WTC11 (cell line): ENCODE measurements at regions not wholly inside any gene's neighbourhood (a gene's known extent, or its start where the extent isn't known, plus 50 kb on each side); places are given as distances from the start of the nearest gene placed in this dataset.

ENCODE experiments used
- AFF4 ChIP-seq: sonication (generic); formaldehyde crosslinking; IDR thresholded peaks from 2 replicates; pipeline ENCODE4 v1.8.1; 2023; ENCODE audit warnings: mild to moderate bottlenecking, missing genetic modification reagents, borderline replicate concordance
- ATF1 ChIP-seq: sonication (generic); formaldehyde crosslinking; IDR thresholded peaks from 2 replicates; pipeline ENCODE4 v1.8.1; 2023; ENCODE audit warnings: mild to moderate bottlenecking, moderate library complexity, missing genetic modification reagents
- MAX ChIP-seq: sonication (generic); formaldehyde crosslinking; IDR thresholded peaks from 2 replicates; pipeline ENCODE4 v1.8.0; 2022; ENCODE audit warnings: mild to moderate bottlenecking, missing genetic modification reagents
- MLX ChIP-seq: sonication (generic); formaldehyde crosslinking; IDR thresholded peaks from 2 replicates; pipeline ENCODE4 v1.8.1; 2023; ENCODE audit warnings: mild to moderate bottlenecking, missing genetic modification reagents, moderate library complexity
- NFYB ChIP-seq: sonication (generic); formaldehyde crosslinking; conservative IDR thresholded peaks from 2 replicates; pipeline ENCODE4 v1.8.0; 2022; ENCODE audit warnings: low read depth, missing genetic modification reagents
- PRDM15 ChIP-seq: sonication (generic); formaldehyde crosslinking; IDR thresholded peaks from 2 replicates; pipeline ENCODE4 v1.8.0; 2022; ENCODE audit warnings: missing genetic modification reagents
- TEAD4 ChIP-seq: sonication (generic); formaldehyde crosslinking; IDR thresholded peaks from 2 replicates; pipeline ENCODE4 v1.8.0; 2022; ENCODE audit warnings: mild to moderate bottlenecking, missing genetic modification reagents
- TF ChIP-seq, protein P1 (sequence below): fragments of 200-600 bp; IDR thresholded peaks from 2 replicates; pipeline ENCODE4 v1.8.0; 2022; ENCODE audit warnings: antibody characterized with exemption
- TF ChIP-seq, protein P2 (sequence below): sonication (generic); formaldehyde crosslinking; IDR thresholded peaks from 2 replicates; pipeline ENCODE4 v1.8.1; 2023; ENCODE audit warnings: mild to moderate bottlenecking, moderate library complexity, missing genetic modification reagents
- TF ChIP-seq, protein P3 (sequence below): sonication (generic); formaldehyde crosslinking; conservative IDR thresholded peaks from 2 replicates; pipeline ENCODE4 v1.8.1; 2022; ENCODE audit warnings: mild to moderate bottlenecking, missing genetic modification reagents

DNA sequence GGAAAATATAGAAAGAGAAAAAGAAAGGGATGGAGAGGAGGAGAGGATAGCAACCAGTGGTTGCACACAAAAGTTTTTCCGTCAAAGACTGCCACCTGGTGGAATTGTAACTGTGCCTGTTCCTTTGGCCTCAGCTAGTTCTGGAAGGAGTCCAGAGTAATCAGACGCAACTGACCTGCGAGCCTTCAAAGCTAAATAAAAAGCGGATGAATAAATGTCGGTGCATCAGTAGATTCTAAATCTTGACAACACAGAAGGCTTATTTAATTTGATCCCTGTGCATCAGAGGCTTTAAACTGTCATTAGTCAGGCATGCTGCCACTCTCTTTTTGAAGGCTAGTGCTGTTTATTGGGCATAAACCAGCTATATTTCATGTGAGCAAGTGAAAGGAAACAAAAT lies 132.9 kb upstream of the ACO1 start:
- TF ChIP-seq, protein P1, sequence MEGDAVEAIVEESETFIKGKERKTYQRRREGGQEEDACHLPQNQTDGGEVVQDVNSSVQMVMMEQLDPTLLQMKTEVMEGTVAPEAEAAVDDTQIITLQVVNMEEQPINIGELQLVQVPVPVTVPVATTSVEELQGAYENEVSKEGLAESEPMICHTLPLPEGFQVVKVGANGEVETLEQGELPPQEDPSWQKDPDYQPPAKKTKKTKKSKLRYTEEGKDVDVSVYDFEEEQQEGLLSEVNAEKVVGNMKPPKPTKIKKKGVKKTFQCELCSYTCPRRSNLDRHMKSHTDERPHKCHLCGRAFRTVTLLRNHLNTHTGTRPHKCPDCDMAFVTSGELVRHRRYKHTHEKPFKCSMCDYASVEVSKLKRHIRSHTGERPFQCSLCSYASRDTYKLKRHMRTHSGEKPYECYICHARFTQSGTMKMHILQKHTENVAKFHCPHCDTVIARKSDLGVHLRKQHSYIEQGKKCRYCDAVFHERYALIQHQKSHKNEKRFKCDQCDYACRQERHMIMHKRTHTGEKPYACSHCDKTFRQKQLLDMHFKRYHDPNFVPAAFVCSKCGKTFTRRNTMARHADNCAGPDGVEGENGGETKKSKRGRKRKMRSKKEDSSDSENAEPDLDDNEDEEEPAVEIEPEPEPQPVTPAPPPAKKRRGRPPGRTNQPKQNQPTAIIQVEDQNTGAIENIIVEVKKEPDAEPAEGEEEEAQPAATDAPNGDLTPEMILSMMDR: peak; percentile 44
- TF ChIP-seq TEAD4 (CRISPR knock-in tag) (no peak), MAX (CRISPR knock-in tag) (no peak), MLX (CRISPR knock-in tag) (no peak), PRDM15 (no peak), AFF4 (CRISPR knock-in tag) (no peak), NFYB (no peak), ATF1 (CRISPR knock-in tag) (no peak)
- TF ChIP-seq, protein P2, sequence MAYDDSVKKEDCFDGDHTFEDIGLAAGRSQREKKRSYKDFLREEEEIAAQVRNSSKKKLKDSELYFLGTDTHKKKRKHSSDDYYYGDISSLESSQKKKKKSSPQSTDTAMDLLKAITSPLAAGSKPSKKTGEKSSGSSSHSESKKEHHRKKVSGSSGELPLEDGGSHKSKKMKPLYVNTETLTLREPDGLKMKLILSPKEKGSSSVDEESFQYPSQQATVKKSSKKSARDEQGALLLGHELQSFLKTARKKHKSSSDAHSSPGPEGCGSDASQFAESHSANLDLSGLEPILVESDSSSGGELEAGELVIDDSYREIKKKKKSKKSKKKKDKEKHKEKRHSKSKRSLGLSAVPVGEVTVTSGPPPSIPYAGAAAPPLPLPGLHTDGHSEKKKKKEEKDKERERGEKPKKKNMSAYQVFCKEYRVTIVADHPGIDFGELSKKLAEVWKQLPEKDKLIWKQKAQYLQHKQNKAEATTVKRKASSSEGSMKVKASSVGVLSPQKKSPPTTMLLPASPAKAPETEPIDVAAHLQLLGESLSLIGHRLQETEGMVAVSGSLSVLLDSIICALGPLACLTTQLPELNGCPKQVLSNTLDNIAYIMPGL (CRISPR knock-in tag): no peak
- TF ChIP-seq, protein P3, sequence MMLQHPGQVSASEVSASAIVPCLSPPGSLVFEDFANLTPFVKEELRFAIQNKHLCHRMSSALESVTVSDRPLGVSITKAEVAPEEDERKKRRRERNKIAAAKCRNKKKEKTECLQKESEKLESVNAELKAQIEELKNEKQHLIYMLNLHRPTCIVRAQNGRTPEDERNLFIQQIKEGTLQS: no peak
